HL-60 (cell line): ENCODE measurements at regions not wholly inside any gene's neighbourhood (a gene's known extent, or its start where the extent isn't known, plus 50 kb on each side); places are given as distances from the start of the nearest gene placed in this dataset.

Source experiments
- DNase-seq, 2 experiments: peaks; one replicate each; pipeline ENCODE4 v3.0.0-alpha.2; 2010 to 2020; ENCODE audit warnings: low read depth in 1 of 2, low spot score in 1 of 2
- H3K27ac ChIP-seq: fragments of 250-450 bp; sonication (Bioruptor Pico); replicated peaks from 2 replicates; pipeline ENCODE4 v1.5.1; 2020; ENCODE audit warnings: mild to moderate bottlenecking, moderate library complexity
- H3K27me3 ChIP-seq: fragments of 250-450 bp; sonication (Bioruptor Pico); 2 replicates; pipeline ENCODE4 v1.5.1; 2021; ENCODE audit warnings: mild to moderate bottlenecking, moderate library complexity; ENCODE audit not compliant: insufficient read depth, poor library complexity, severe bottlenecking
- H3K4me3 ChIP-seq: replicated peaks from 2 replicates; pipeline ENCODE4 v1.5.1; 2011; ENCODE audit warnings: mild to moderate bottlenecking, control low read depth, low read length; ENCODE audit not compliant: insufficient read depth
- GABPA ChIP-seq: IDR thresholded peaks from 2 replicates; pipeline ENCODE4 v1.6.1; 2012; ENCODE audit warnings: low read depth
- POLR2AphosphoS5 ChIP-seq: IDR thresholded peaks from 2 replicates; pipeline ENCODE4 v1.6.1; 2012; ENCODE audit warnings: low read depth
- SPI1 ChIP-seq: IDR thresholded peaks from 2 replicates; pipeline ENCODE4 v1.6.1; 2012; ENCODE audit warnings: low read depth, mild to moderate bottlenecking, borderline replicate concordance
- TF ChIP-seq, protein P1 (sequence below): IDR thresholded peaks from 2 replicates; pipeline ENCODE4 v1.6.1; 2012; ENCODE audit warnings: low read depth; ENCODE audit not compliant: insufficient replicate concordance
- TF ChIP-seq, protein P2 (sequence below): IDR thresholded peaks from one replicate; pipeline ENCODE4 v1.5.1; 2011; ENCODE audit warnings: low read length, control low read depth, inconsistent platforms; ENCODE audit not compliant: insufficient read depth

DNA sequence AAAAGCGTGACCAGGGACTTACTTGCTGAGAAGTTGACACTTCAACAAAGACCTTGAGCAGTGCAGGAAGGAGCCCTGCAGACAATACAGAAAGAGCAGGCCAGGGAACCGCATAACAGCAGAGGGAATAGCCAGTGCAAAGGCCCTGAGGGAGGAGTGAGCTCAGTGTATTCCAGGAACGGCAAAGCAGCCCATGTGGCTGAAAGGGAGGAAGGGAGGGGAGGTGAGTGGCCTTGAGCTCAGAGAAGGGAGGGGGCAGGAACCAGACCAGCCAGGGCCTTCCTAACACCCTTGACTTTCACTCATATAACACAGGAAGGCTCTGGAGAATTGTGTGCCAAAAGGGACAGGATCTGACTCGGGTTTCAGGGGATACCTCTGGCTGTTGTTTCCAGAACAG is 112.2 kb downstream of the BCOR start:
- H3K27ac ChIP-seq = no peak overlapping the region
- no peak overlapping the region for H3K4me3 ChIP-seq
- TF ChIP-seq, protein P1, sequence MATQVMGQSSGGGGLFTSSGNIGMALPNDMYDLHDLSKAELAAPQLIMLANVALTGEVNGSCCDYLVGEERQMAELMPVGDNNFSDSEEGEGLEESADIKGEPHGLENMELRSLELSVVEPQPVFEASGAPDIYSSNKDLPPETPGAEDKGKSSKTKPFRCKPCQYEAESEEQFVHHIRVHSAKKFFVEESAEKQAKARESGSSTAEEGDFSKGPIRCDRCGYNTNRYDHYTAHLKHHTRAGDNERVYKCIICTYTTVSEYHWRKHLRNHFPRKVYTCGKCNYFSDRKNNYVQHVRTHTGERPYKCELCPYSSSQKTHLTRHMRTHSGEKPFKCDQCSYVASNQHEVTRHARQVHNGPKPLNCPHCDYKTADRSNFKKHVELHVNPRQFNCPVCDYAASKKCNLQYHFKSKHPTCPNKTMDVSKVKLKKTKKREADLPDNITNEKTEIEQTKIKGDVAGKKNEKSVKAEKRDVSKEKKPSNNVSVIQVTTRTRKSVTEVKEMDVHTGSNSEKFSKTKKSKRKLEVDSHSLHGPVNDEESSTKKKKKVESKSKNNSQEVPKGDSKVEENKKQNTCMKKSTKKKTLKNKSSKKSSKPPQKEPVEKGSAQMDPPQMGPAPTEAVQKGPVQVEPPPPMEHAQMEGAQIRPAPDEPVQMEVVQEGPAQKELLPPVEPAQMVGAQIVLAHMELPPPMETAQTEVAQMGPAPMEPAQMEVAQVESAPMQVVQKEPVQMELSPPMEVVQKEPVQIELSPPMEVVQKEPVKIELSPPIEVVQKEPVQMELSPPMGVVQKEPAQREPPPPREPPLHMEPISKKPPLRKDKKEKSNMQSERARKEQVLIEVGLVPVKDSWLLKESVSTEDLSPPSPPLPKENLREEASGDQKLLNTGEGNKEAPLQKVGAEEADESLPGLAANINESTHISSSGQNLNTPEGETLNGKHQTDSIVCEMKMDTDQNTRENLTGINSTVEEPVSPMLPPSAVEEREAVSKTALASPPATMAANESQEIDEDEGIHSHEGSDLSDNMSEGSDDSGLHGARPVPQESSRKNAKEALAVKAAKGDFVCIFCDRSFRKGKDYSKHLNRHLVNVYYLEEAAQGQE = no peak
- no peak for TF ChIP-seq SPI1
- TF ChIP-seq, protein P2, sequence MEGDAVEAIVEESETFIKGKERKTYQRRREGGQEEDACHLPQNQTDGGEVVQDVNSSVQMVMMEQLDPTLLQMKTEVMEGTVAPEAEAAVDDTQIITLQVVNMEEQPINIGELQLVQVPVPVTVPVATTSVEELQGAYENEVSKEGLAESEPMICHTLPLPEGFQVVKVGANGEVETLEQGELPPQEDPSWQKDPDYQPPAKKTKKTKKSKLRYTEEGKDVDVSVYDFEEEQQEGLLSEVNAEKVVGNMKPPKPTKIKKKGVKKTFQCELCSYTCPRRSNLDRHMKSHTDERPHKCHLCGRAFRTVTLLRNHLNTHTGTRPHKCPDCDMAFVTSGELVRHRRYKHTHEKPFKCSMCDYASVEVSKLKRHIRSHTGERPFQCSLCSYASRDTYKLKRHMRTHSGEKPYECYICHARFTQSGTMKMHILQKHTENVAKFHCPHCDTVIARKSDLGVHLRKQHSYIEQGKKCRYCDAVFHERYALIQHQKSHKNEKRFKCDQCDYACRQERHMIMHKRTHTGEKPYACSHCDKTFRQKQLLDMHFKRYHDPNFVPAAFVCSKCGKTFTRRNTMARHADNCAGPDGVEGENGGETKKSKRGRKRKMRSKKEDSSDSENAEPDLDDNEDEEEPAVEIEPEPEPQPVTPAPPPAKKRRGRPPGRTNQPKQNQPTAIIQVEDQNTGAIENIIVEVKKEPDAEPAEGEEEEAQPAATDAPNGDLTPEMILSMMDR = no peak
- TF ChIP-seq POLR2AphosphoS5 = no peak
- no peak for TF ChIP-seq GABPA
- no peaks in the 10 kb centered on the region for H3K27me3 ChIP-seq
- DNase-seq = no peak

DNA sequence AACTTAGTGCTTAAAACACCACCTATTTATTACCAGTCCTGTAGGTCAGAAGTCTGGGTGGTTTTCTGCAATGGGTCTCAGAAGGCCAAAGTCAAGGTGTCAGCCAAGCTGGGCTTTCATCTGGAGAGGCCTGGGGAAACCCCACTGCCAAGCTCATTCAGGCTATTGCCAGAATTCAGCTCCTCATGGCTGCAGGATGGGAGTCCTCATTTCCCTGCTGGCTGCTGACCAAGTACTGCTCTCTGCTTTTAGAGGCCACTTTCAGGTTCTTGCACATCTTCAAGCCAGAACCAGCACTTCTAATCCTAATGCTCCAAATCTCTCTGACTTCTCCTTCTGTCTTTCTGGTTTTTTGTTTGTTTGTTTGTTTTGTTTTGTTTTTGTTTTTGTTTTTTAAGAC is 109.3 kb downstream of the BCOR start:
- H3K4me3 ChIP-seq = no peak overlapping the region
- DNase-seq = no peak
- no peak overlapping the region for H3K27ac ChIP-seq
- no peak for TF ChIP-seq GABPA
- no peak for TF ChIP-seq SPI1
- TF ChIP-seq, protein P2 = no peak
- TF ChIP-seq, protein P1 = no peak
- TF ChIP-seq POLR2AphosphoS5 = no peak
- H3K27me3 ChIP-seq = no peaks in the 10 kb centered on the region

DNA sequence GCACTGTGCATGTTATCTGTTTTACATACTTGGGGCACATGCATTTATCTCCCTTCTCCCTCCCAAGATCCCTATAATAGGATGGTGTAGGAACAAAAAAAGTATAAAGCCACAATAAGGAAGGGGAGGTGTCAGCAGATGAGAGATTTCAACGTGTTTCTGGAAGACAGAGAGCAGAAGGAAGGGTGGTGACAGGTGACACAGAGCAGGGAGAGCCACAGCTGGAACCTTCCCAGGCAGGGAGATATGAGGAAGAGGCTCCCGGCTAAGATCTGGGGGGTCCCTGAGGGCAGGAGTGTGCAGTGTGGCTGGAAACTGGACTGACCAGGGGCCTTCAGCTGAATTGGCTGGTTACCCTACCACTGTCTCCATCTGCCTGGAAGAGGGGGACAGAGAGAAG is 107.4 kb downstream of the BCOR start:
- Histone ChIP-seq H3K4me3 (no peak overlapping the region), H3K27ac (no peak overlapping the region), H3K27me3 (no peaks in the 10 kb centered on the region)
- TF ChIP-seq SPI1 (no peak), GABPA (no peak), POLR2AphosphoS5 (no peak)
- DNase-seq = no peak

DNA sequence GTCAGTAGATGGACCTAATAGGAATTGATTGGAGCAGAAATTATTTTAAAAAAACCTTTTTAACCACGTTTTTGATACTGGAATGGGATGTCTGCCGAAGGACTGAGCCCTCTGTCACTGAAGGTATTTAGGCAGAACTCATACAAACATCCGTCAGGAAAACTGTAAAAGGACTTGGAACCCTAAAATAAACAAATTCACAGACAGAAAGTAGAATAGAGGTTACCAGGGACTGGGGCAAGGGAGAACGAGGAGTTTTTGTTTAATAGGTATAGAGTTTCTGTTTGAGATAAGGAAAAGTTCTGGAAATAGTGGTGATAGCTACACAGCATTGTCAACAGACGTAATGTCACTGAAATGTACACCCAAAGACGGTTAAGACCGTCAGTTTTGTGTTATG is 105.5 kb downstream of the BCOR start:
- no peak for DNase-seq
- Histone ChIP-seq H3K27me3 (no peaks in the 10 kb centered on the region), H3K4me3 (no peak overlapping the region), H3K27ac (no peak overlapping the region)
- TF ChIP-seq POLR2AphosphoS5 = no peak
- TF ChIP-seq, protein P1 = no peak
- TF ChIP-seq, protein P2 = no peak
- TF ChIP-seq SPI1 = no peak
- no peak for TF ChIP-seq GABPA
